ENCODE measurements at regions not wholly inside any gene's neighbourhood (a gene's known extent, or its start where the extent isn't known, plus 50 kb on each side); places are given as distances from the start of the nearest gene placed in this dataset.

DNA sequence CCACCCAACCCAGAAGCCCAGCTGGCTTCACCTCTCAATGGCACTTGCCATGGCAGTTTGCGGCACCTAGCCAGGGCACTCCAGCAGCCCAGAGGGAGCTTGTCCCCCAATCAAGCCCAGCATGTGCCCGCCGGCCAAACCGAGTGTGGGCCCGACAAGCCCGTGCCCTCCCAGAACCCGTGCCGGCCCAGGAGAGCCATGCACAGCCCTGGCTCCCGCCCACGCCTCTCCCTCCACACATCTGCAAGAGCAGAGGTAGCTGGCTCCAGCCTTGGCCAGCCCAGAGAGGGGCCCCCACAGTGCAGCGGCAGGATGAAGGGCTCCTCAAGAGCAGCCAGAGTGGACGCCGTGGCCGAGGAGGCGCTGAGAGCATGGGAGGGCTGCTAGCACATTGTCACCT is 2278.0 kb upstream of the PCDH20 start:
- TF ChIP-seq, protein P1, sequence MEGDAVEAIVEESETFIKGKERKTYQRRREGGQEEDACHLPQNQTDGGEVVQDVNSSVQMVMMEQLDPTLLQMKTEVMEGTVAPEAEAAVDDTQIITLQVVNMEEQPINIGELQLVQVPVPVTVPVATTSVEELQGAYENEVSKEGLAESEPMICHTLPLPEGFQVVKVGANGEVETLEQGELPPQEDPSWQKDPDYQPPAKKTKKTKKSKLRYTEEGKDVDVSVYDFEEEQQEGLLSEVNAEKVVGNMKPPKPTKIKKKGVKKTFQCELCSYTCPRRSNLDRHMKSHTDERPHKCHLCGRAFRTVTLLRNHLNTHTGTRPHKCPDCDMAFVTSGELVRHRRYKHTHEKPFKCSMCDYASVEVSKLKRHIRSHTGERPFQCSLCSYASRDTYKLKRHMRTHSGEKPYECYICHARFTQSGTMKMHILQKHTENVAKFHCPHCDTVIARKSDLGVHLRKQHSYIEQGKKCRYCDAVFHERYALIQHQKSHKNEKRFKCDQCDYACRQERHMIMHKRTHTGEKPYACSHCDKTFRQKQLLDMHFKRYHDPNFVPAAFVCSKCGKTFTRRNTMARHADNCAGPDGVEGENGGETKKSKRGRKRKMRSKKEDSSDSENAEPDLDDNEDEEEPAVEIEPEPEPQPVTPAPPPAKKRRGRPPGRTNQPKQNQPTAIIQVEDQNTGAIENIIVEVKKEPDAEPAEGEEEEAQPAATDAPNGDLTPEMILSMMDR (IDR thresholded peaks at IDR 0.05; ENCODE audit: low read length), result no peak
- no peak for TF ChIP-seq EZH2 (optimal IDR thresholded peaks at IDR 0.05; ENCODE audit: low read depth, low read length)

Measured in MM.1S (cell line).